ENCODE measurements at regions not wholly inside any gene's neighbourhood (a gene's known extent, or its start where the extent isn't known, plus 50 kb on each side); places are given as distances from the start of the nearest gene placed in this dataset.

DNA sequence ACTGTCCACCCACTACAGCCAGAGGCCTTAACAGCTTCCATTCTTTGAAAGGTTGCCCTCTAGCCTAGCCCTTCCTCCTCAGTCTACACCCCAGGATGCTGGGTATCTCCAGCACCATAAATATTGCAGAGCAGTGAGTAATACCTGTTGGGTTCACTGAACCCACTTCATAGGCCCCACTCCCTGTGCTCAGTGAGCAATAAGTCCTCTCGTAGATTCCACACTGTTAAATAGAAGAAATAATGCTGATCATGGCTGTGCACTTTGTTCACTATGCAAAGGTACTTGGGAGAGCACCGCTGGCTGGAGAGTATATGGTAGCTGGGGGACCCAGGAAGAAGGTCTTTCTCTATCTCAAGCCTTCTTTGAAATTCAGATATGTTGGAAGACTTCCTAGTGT, 87.3 kb downstream of the RSPH3 start:
- TF ChIP-seq, protein P1, sequence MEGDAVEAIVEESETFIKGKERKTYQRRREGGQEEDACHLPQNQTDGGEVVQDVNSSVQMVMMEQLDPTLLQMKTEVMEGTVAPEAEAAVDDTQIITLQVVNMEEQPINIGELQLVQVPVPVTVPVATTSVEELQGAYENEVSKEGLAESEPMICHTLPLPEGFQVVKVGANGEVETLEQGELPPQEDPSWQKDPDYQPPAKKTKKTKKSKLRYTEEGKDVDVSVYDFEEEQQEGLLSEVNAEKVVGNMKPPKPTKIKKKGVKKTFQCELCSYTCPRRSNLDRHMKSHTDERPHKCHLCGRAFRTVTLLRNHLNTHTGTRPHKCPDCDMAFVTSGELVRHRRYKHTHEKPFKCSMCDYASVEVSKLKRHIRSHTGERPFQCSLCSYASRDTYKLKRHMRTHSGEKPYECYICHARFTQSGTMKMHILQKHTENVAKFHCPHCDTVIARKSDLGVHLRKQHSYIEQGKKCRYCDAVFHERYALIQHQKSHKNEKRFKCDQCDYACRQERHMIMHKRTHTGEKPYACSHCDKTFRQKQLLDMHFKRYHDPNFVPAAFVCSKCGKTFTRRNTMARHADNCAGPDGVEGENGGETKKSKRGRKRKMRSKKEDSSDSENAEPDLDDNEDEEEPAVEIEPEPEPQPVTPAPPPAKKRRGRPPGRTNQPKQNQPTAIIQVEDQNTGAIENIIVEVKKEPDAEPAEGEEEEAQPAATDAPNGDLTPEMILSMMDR (IDR thresholded peaks at IDR 0.05), result no peak
- TF ChIP-seq, protein P2, sequence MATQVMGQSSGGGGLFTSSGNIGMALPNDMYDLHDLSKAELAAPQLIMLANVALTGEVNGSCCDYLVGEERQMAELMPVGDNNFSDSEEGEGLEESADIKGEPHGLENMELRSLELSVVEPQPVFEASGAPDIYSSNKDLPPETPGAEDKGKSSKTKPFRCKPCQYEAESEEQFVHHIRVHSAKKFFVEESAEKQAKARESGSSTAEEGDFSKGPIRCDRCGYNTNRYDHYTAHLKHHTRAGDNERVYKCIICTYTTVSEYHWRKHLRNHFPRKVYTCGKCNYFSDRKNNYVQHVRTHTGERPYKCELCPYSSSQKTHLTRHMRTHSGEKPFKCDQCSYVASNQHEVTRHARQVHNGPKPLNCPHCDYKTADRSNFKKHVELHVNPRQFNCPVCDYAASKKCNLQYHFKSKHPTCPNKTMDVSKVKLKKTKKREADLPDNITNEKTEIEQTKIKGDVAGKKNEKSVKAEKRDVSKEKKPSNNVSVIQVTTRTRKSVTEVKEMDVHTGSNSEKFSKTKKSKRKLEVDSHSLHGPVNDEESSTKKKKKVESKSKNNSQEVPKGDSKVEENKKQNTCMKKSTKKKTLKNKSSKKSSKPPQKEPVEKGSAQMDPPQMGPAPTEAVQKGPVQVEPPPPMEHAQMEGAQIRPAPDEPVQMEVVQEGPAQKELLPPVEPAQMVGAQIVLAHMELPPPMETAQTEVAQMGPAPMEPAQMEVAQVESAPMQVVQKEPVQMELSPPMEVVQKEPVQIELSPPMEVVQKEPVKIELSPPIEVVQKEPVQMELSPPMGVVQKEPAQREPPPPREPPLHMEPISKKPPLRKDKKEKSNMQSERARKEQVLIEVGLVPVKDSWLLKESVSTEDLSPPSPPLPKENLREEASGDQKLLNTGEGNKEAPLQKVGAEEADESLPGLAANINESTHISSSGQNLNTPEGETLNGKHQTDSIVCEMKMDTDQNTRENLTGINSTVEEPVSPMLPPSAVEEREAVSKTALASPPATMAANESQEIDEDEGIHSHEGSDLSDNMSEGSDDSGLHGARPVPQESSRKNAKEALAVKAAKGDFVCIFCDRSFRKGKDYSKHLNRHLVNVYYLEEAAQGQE (IDR thresholded peaks at IDR 0.05), result no peak
- TF ChIP-seq, protein P3, sequence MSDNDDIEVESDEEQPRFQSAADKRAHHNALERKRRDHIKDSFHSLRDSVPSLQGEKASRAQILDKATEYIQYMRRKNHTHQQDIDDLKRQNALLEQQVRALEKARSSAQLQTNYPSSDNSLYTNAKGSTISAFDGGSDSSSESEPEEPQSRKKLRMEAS (IDR thresholded peaks at IDR 0.05), result no peak
- no peak for TF ChIP-seq RAD21 (conservative IDR thresholded peaks at IDR 0.05 in 1 of 2, IDR thresholded peaks at IDR 0.05 in 1 of 2)
- no peak for TF ChIP-seq JUN (IDR thresholded peaks at IDR 0.05)
- TF ChIP-seq, protein P4, sequence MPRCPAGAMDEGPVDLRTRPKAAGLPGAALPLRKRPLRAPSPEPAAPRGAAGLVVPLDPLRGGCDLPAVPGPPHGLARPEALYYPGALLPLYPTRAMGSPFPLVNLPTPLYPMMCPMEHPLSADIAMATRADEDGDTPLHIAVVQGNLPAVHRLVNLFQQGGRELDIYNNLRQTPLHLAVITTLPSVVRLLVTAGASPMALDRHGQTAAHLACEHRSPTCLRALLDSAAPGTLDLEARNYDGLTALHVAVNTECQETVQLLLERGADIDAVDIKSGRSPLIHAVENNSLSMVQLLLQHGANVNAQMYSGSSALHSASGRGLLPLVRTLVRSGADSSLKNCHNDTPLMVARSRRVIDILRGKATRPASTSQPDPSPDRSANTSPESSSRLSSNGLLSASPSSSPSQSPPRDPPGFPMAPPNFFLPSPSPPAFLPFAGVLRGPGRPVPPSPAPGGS (IDR thresholded peaks at IDR 0.05), result no peak
- TF ChIP-seq POLR2A (IDR thresholded peaks at IDR 0.05; ENCODE audit: low read length), result no peak
- TF ChIP-seq RCOR1 (IDR thresholded peaks at IDR 0.05; ENCODE audit: low read depth, low read length), result no peak
- TF ChIP-seq CHD2 (IDR thresholded peaks at IDR 0.05; ENCODE audit: low read length, partially characterized antibody), result no peak
- no peak for TF ChIP-seq CEBPB (IDR thresholded peaks at IDR 0.05)
- no peak for TF ChIP-seq RNF2 (IDR thresholded peaks at IDR 0.05; ENCODE audit: borderline replicate concordance, low read depth)
- TF ChIP-seq JUNB (IDR thresholded peaks at IDR 0.05), result no peak
